PC-3 (cell line): ENCODE measurements at regions not wholly inside any gene's neighbourhood (a gene's known extent, or its start where the extent isn't known, plus 50 kb on each side); places are given as distances from the start of the nearest gene placed in this dataset.
"Not testable (repeated sequence)": the region's sequence is repeated elsewhere in the genome, so short reads cannot be mapped to it uniquely, and the experiment has no call there.

ENCODE experiments used
- ATAC-seq: fragments of 200-7000 bp; cut with Tn5 transposase; 2 replicates; pipeline ENCODE4 v1.9.1; 2020; ENCODE audit warnings: mild to moderate bottlenecking, moderate library complexity
- BruUV-seq: library from RNA; stranded (reverse); fragments of 400-500 nt; replicated peaks from 2 replicates; lab custom pipeline; 2021; lab: Mats Ljungman, UMichigan
- CTCF ChIA-PET: fragments of 300-600 bp; sonication (Branson Sonifier 250); formaldehyde crosslinking; loops from one replicate; lab custom pipeline; 2022; ENCODE audit warnings: antibody characterized with exemption; lab: Charles Lee
- POLR2A ChIA-PET: fragments of 300-600 bp; sonication (Branson Sonifier 250); formaldehyde crosslinking; loops from one replicate; lab custom pipeline; 2022; ENCODE audit warnings: antibody characterized with exemption; ENCODE audit not compliant: unreplicated experiment; lab: Charles Lee
- DNase-seq: peaks from one replicate; pipeline ENCODE4 v3.0.0-alpha.2; 2015
- H2AFZ ChIP-seq: fragments of 300-600 bp; sonication (generic); 2 replicates; pipeline ENCODE4 v1.6.0; 2016; ENCODE audit warnings: antibody characterized with exemption, low read length
- H3F3A ChIP-seq: fragments of 300-600 bp; sonication (generic); one replicate; pipeline ENCODE4 v1.6.0; 2017; ENCODE audit warnings: antibody characterized with exemption, low read length, control low read depth, mild to moderate bottlenecking; ENCODE audit not compliant: unreplicated experiment
- H3K27ac ChIP-seq: fragments of 300-600 bp; sonication (generic); 2 replicates; pipeline ENCODE4 v1.5.1; 2016; ENCODE audit warnings: mild to moderate bottlenecking, low read length
- H3K27me3 ChIP-seq: fragments of 300-600 bp; sonication (generic); 2 replicates; pipeline ENCODE4 v1.6.1; 2016; ENCODE audit warnings: low read length, mixed read lengths
- H3K36me3 ChIP-seq: fragments of 300-600 bp; sonication (generic); 2 replicates; pipeline ENCODE4 v1.6.1; 2016; ENCODE audit warnings: low read depth, mixed run types, low read length, mixed read lengths
- H3K4me1 ChIP-seq: fragments of 300-600 bp; sonication (generic); 2 replicates; pipeline ENCODE4 v1.5.1; 2016; ENCODE audit warnings: low read length; ENCODE audit not compliant: insufficient read depth
- H3K4me2 ChIP-seq: fragments of 300-600 bp; sonication (generic); 2 replicates; pipeline ENCODE4 v1.6.0; 2016; ENCODE audit warnings: low read length
- H3K4me3 ChIP-seq: fragments of 300-600 bp; sonication (generic); 2 replicates; pipeline ENCODE4 v1.5.1; 2016; ENCODE audit warnings: mild to moderate bottlenecking, low read length, mixed read lengths
- H3K79me2 ChIP-seq: fragments of 300-600 bp; sonication (generic); 2 replicates; pipeline ENCODE4 v1.6.1; 2017; ENCODE audit warnings: low read length, mixed read lengths
- H3K9ac ChIP-seq: fragments of 300-600 bp; sonication (generic); 2 replicates; pipeline ENCODE4 v1.6.0; 2016; ENCODE audit warnings: mild to moderate bottlenecking, low read length
- H3K9me2 ChIP-seq: fragments of 300-600 bp; sonication (generic); replicated peaks from 2 replicates; pipeline ENCODE4 v1.6.1; 2016; ENCODE audit warnings: mixed run types, low read length, mixed read lengths
- H3K9me3 ChIP-seq: fragments of 300-600 bp; sonication (generic); 2 replicates; pipeline ENCODE4 v1.6.1; 2016; ENCODE audit warnings: low read length, mixed read lengths
- H4K20me1 ChIP-seq: fragments of 300-600 bp; sonication (generic); 2 replicates; pipeline ENCODE4 v1.6.1; 2016; ENCODE audit warnings: low read length, mixed read lengths
- EZH2 ChIP-seq: fragments of 300-600 bp; sonication (generic); IDR thresholded peaks from one replicate; pipeline ENCODE4 v1.6.1; 2017; ENCODE audit warnings: antibody characterized with exemption, mild to moderate bottlenecking, low read length; ENCODE audit not compliant: unreplicated experiment
- EZH2phosphoT487 ChIP-seq: fragments of 300-600 bp; sonication (generic); IDR thresholded peaks from 2 replicates; pipeline ENCODE4 v1.6.1; 2018; ENCODE audit warnings: mild to moderate bottlenecking, antibody characterized with exemption, low read length, borderline replicate concordance
- intact Hi-C: fragments of 100-400 bp; cut with micrococcal nuclease; formaldehyde crosslinking; loops from 2 replicates; pipeline ENCODE4 v1.9.0; 2023
- TF ChIP-seq, protein P1 (sequence below): fragments of 300-600 bp; sonication (generic); conservative IDR thresholded peaks from 2 replicates; pipeline ENCODE4 v1.5.1; 2017; ENCODE audit warnings: antibody characterized with exemption, low read depth, mild to moderate bottlenecking, low read length

DNA sequence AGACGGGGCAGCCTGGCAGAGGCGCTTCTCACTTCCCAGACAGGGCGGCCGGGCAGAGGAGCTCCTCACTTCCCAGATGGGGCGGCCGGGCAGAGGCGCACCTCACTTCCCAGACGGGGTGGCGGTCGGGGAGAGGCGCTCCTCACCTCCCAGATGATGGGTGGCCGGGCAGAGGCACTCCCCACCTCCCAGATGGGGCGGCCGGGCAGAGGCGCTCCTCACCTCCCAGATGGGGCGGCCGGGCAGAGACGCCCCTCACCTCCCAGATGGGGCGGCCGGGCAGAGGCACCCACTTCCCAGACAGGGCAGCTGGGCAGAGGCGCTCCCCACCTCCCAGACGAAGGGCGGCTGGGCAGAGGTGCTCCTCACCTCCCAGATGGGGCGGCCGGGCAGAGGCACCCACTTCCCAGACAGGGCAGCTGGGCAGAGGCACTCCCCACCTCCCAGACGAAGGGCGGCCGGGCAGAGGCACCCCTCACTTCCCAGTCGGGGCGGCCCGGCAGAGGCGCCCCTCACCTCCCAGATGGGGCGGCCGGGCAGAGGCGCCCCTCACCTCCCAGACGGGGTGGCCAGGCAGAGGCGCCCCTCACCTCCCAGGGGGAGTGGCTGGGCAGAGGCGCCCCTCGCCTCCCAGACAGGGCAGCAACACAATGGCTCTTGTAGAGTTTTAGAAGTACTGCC is 258.8 kb downstream of the HAPSTR1 start:
- H3K36me3 ChIP-seq, H2AFZ ChIP-seq, H3K9ac ChIP-seq, H4K20me1 ChIP-seq, H3K9me2 ChIP-seq, H3K4me1 ChIP-seq, H3K79me2 ChIP-seq, H3K9me3 ChIP-seq, H3K27me3 ChIP-seq, CTCF ChIA-PET, BruUV-seq, H3K4me3 ChIP-seq, POLR2A ChIA-PET, ATAC-seq, H3K27ac ChIP-seq, DNase-seq, H3K4me2 ChIP-seq, H3F3A ChIP-seq, intact Hi-C loops: not testable (repeated sequence)

DNA sequence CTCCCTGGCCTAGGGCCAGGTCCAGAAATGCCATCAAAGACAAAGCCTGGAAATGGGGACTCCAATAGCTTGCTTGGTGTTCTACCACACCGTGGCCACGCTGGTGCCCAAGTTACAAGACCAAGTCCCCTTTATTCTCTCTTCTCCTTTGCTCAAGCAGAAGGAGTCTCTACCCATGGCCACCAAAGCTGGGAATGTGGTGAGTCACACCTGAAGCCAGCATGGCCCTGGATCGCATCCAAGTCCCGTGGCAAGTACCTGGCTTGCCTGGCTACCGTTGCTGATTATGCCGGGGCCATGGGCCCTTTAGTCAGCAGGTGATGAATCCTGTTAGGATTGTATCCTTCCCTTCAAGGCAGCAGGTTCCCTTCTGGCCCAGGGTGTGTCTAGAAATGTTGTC is 260.0 kb downstream of the HAPSTR1 start:
- TF ChIP-seq EZH2 (no peak), EZH2phosphoT487 (no peak)
- TF ChIP-seq, protein P1, sequence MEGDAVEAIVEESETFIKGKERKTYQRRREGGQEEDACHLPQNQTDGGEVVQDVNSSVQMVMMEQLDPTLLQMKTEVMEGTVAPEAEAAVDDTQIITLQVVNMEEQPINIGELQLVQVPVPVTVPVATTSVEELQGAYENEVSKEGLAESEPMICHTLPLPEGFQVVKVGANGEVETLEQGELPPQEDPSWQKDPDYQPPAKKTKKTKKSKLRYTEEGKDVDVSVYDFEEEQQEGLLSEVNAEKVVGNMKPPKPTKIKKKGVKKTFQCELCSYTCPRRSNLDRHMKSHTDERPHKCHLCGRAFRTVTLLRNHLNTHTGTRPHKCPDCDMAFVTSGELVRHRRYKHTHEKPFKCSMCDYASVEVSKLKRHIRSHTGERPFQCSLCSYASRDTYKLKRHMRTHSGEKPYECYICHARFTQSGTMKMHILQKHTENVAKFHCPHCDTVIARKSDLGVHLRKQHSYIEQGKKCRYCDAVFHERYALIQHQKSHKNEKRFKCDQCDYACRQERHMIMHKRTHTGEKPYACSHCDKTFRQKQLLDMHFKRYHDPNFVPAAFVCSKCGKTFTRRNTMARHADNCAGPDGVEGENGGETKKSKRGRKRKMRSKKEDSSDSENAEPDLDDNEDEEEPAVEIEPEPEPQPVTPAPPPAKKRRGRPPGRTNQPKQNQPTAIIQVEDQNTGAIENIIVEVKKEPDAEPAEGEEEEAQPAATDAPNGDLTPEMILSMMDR = no peak
- BruUV-seq = no TSS peak
- H3K9me3 ChIP-seq = no peaks in the 10 kb centered on the region
- CTCF ChIA-PET = no interaction called here
- no peak overlapping the region for H3K4me2 ChIP-seq
- no peak overlapping the region for H2AFZ ChIP-seq
- H3K9me2 ChIP-seq = no peaks in the 10 kb centered on the region
- no peaks in the 10 kb centered on the region for H3K27me3 ChIP-seq
- no peaks in the 10 kb centered on the region for H3K79me2 ChIP-seq
- POLR2A ChIA-PET = no interaction called here
- H4K20me1 ChIP-seq = no peaks in the 10 kb centered on the region
- no peak overlapping the region for H3K4me3 ChIP-seq
- no peaks in the 10 kb centered on the region for H3F3A ChIP-seq
- intact Hi-C loops = no loop called here
- no peak overlapping the region for H3K9ac ChIP-seq
- H3K4me1 ChIP-seq = no peaks in the 10 kb centered on the region
- DNase-seq = peak; percentile 4
- no peak for ATAC-seq
- H3K36me3 ChIP-seq = no peaks in the 10 kb centered on the region
- no peak overlapping the region for H3K27ac ChIP-seq

DNA sequence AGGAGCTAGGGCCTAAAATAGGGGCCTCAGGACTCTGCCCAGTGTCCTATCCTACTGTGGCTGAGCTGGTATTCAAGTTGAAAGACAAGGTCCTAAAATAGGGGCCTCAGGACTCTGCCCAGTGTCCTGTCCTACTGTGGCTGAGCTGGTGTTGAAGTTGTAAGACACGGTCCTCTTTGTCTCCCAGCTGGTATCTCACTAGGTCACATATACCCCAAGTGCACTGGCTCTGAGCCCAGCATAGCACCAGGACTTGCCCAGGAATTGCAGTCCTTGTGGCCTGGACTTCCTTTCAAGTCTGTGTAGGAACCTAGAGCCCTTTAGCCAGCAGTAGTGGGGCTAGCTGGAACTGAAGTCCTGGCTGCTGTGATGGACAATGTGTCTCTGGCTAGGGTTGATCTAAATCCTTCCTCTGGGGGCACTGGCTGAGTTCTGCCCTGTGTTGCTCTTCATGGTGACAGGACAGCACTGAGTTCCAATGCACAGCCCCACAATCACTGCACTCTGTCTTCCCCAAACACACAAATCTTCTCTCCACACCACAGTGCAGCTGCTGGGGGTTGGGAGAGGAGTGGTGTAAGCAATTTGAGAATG is 260.5 kb downstream of the HAPSTR1 start:
- Histone ChIP-seq H3K79me2 (no peaks in the 10 kb centered on the region), H3K9ac (no peak overlapping the region), H3K4me3 (no peak overlapping the region), H3F3A (no peaks in the 10 kb centered on the region), H3K27me3 (no peaks in the 10 kb centered on the region), H3K27ac (no peak overlapping the region), H3K9me3 (no peaks in the 10 kb centered on the region), H3K36me3 (no peaks in the 10 kb centered on the region), H2AFZ (no peak overlapping the region), H4K20me1 (no peaks in the 10 kb centered on the region), H3K4me1 (no peaks in the 10 kb centered on the region), H3K9me2 (no peaks in the 10 kb centered on the region), H3K4me2 (no peak overlapping the region)
- intact Hi-C loops = no loop called here
- no peak for TF ChIP-seq EZH2phosphoT487
- TF ChIP-seq, protein P1 = no peak
- no peak for TF ChIP-seq EZH2
- BruUV-seq = no TSS peak
- ChIA-PET POLR2A (no interaction called here), CTCF (no interaction called here)
- no peak for ATAC-seq
- DNase-seq = no peak
